Ovary (tissue), 3 donors: ENCODE measurements at regions not wholly inside any gene's neighbourhood (a gene's known extent, or its start where the extent isn't known, plus 50 kb on each side); places are given as distances from the start of the nearest gene placed in this dataset.

Experiments used
- CTCF ChIP-seq, 3 donors: fragments of 450-650 bp in 2 of 3; fragments of 200-600 bp in 1 of 3; IDR thresholded peaks; one replicate each; pipeline versions ENCODE4 v1.5.1 to v1.8.0; 2016 to 2022; ENCODE audit warnings: antibody characterized with exemption in 3 of 3, mild to moderate bottlenecking in 1 of 3
- POLR2A ChIP-seq: fragments of 450-650 bp; IDR thresholded peaks from one replicate; pipeline ENCODE4 v1.6.1; 2017; ENCODE audit warnings: antibody characterized with exemption, mild to moderate bottlenecking, moderate library complexity
- donor health status: DM: no; HTN: no; CAD: no.

DNA sequence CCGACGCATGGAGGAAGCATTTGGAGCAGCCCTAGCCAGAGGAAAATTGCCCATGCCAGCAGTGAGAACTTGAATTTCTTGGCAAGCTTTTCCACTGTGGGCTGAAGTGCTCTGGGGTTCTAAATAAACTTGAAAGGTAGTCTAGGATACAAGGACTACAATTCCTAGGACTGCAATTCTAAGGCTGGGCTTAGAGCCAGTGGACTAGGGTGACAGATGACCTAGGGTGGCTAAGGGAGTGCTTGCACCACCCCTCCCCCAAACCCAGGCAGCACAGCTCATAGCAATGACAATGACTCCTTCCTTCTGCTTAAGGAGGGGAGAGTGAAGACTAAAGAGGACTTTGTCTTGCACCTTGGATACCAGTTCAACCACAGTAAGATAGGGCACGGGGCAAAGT, 122.3 kb downstream of the THBS2 start:
- TF ChIP-seq CTCF (IDR thresholded peaks at IDR 0.05) (no peak), POLR2A (no peak)
